Prostate gland (tissue), 2 donors: ENCODE measurements at regions not wholly inside any gene's neighbourhood (a gene's known extent, or its start where the extent isn't known, plus 50 kb on each side); places are given as distances from the start of the nearest gene placed in this dataset.

Experiments used
- DNase-seq: peaks from one replicate; pipeline ENCODE4 v3.0.0-alpha.2; 2019; ENCODE audit warnings: low spot score
- H3K27ac ChIP-seq, 2 donors: fragments of 200-600 bp; sonication (generic); 2 replicates each; pipeline ENCODE4 v1.5.1; 2017 to 2019
- H3K27me3 ChIP-seq: fragments of 200-600 bp; sonication (generic); replicated peaks from 2 replicates; pipeline ENCODE4 v1.5.1; 2019; ENCODE audit not compliant: insufficient read depth
- H3K36me3 ChIP-seq, 2 donors: fragments of 200-600 bp; sonication (generic); 1 replicate in 1 of 2; 2 replicates in 1 of 2; pipeline versions ENCODE4 v1.5.1 to v1.8.1; 2017 to 2019
- H3K4me1 ChIP-seq: fragments of 200-600 bp; sonication (generic); replicated peaks from 2 replicates; pipeline ENCODE4 v1.5.1; 2019
- H3K4me3 ChIP-seq, 2 donors: fragments of 200-600 bp; sonication (generic); 2 replicates each; pipeline ENCODE4 v1.5.1; 2017 to 2019
- H3K9me3 ChIP-seq: fragments of 200-600 bp; sonication (generic); 2 replicates; pipeline ENCODE4 v1.5.1; 2017
- CTCF ChIP-seq, 4 experiments: fragments of 200-600 bp in 2 of 4; fragments of 450-650 bp in 2 of 4; sonication (generic) in 2 of 4; IDR thresholded peaks; 1 replicate in 3 of 4; 2 replicates in 1 of 4; pipeline ENCODE4 v1.5.1; 2016 to 2019; ENCODE audit warnings: antibody characterized with exemption in 4 of 4, mild to moderate bottlenecking in 2 of 4, moderate library complexity in 2 of 4
- POLR2A ChIP-seq: fragments of 450-650 bp; IDR thresholded peaks from one replicate; pipeline ENCODE4 v1.6.1; 2016; ENCODE audit warnings: antibody characterized with exemption, mild to moderate bottlenecking
- POLR2AphosphoS5 ChIP-seq: sonication (generic); formaldehyde crosslinking; IDR thresholded peaks from one replicate; pipeline ENCODE4 v1.6.1; 2017; ENCODE audit warnings: antibody characterized with exemption
- WGBS: methylation state at CpG from one replicate; pipeline ENCODE4 v1.1.5; 2018; 5-methylcytosine and 5-hydroxymethylcytosine counted together
- intact Hi-C: fragments of 100-400 bp; cut with DNase I; formaldehyde crosslinking; loops from one replicate; pipeline ENCODE4 v1.14.2; 2022

GRCh38 chr4:26085551-26085950 is 171.5 kb downstream of the SMIM20 start:
- no peak for DNase-seq
- H3K27ac ChIP-seq: no peak overlapping the region
- H3K9me3 ChIP-seq: no peaks in the 10 kb centered on the region
- H3K27me3 ChIP-seq: no peaks in the 10 kb centered on the region
- intact Hi-C loops: loop anchor here (5.0 kb wide), 1 partner anchor 57 kb away; no protein-coding TSS in a partner anchor
- TF ChIP-seq POLR2AphosphoS5: no peak
- H3K4me3 ChIP-seq: no peak overlapping the region
- H3K36me3 ChIP-seq: no peaks in the 10 kb centered on the region
- H3K4me1 ChIP-seq: peaks cover 17% of the 10 kb centered on the region
- 83% methylated on average over 3 of the region's 3 CpGs for WGBS

- DNase-seq: no peak
- no peak overlapping the region for H3K4me3 ChIP-seq
- intact Hi-C loops: loop anchor here (5.0 kb wide), 1 partner anchor 55 kb away; no protein-coding TSS in a partner anchor
- no peak for TF ChIP-seq POLR2AphosphoS5
- TF ChIP-seq CTCF (IDR thresholded peaks at IDR 0.05): no peak
- no peak for TF ChIP-seq POLR2A
- H3K9me3 ChIP-seq: no peaks in the 10 kb centered on the region
- WGBS: 80% methylated on average over 10 of the region's 10 CpGs
- H3K36me3 ChIP-seq: no peaks in the 10 kb centered on the region
- peaks cover 17% of the 10 kb centered on the region for H3K4me1 ChIP-seq
- no peak overlapping the region for H3K27ac ChIP-seq
- H3K27me3 ChIP-seq: no peaks in the 10 kb centered on the region
Observed at GRCh38 chr4:26086621-26087441, 172.8 kb downstream of the SMIM20 start.

GRCh38 chr4:26088433-26088928 is 174.5 kb downstream of the SMIM20 start:
- H3K36me3 ChIP-seq: no peaks in the 10 kb centered on the region
- no peaks in the 10 kb centered on the region for H3K27me3 ChIP-seq
- H3K4me3 ChIP-seq: no peak overlapping the region
- no peak overlapping the region for H3K27ac ChIP-seq
- 22% methylated on average over 4 of the region's 4 CpGs for WGBS
- intact Hi-C loops: loop anchor here (5.0 kb wide), 1 partner anchor 54 kb away; no protein-coding TSS in a partner anchor
- H3K9me3 ChIP-seq: no peaks in the 10 kb centered on the region
- H3K4me1 ChIP-seq: peaks cover 7% of the 10 kb centered on the region
- TF ChIP-seq POLR2AphosphoS5: peak; percentile 61
- no peak for TF ChIP-seq CTCF (IDR thresholded peaks at IDR 0.05)
- peak; percentile 33 for DNase-seq

- no peak overlapping the region for H3K4me3 ChIP-seq
- no peaks in the 10 kb centered on the region for H3K9me3 ChIP-seq
- intact Hi-C loops: no loop called here
- no peak overlapping the region for H3K27ac ChIP-seq
- H3K27me3 ChIP-seq: no peaks in the 10 kb centered on the region
- no peak for DNase-seq
- H3K4me1 ChIP-seq: no peaks in the 10 kb centered on the region
- 62% methylated on average over 3 of the region's 3 CpGs for WGBS
- H3K36me3 ChIP-seq: no peaks in the 10 kb centered on the region
- TF ChIP-seq POLR2AphosphoS5: no peak
- TF ChIP-seq CTCF (IDR thresholded peaks at IDR 0.05): no peak
- TF ChIP-seq POLR2A: no peak
Observed at GRCh38 chr4:26093551-26093950, 179.5 kb downstream of the SMIM20 start.

GRCh38 chr4:26094076-26094475 is 180.1 kb downstream of the SMIM20 start:
- Histone ChIP-seq H3K4me3 (no peak overlapping the region), H3K27me3 (no peaks in the 10 kb centered on the region), H3K36me3 (no peaks in the 10 kb centered on the region), H3K27ac (no peak overlapping the region), H3K4me1 (no peaks in the 10 kb centered on the region), H3K9me3 (no peaks in the 10 kb centered on the region)
- DNase-seq: no peak
- no peak for TF ChIP-seq CTCF (IDR thresholded peaks at IDR 0.05)
- no peak for TF ChIP-seq POLR2A
- TF ChIP-seq POLR2AphosphoS5: no peak
- WGBS: 82% methylated on average over 2 of the region's 2 CpGs
- intact Hi-C loops: no loop called here
